ENCODE measurements at regions not wholly inside any gene's neighbourhood (a gene's known extent, or its start where the extent isn't known, plus 50 kb on each side); places are given as distances from the start of the nearest gene placed in this dataset.

DNA sequence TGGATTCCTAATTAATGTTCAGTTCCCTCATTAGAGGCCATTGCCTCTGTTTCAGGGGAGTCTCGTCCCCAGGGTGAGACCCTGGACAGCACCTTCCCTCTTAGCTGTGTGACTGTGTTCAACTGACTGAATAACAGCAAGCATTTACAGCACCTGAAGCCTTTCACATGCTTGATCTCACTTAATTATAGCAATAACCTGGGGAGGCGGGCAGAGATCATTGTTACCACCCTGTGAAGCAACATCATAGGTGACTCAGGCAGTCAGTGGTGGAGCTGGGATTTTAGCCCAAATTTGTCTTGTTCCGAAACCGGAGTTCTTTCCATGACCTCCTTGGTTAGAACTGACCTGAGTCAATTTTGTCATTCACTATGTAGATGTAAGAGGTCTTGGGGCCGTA is 105.2 kb upstream of the RAD23B start:
- TF ChIP-seq CTCF (IDR thresholded peaks at IDR 0.05; ENCODE audit: low read length) (no peak), EZH2phosphoT487 (IDR thresholded peaks at IDR 0.05; ENCODE audit: low read length) (no peak), EZH2 (optimal IDR thresholded peaks at IDR 0.05; ENCODE audit: low read depth, low read length) (no peak)

All from MM.1S (cell line).